Caco-2 (cell line): ENCODE measurements at regions not wholly inside any gene's neighbourhood (a gene's known extent, or its start where the extent isn't known, plus 50 kb on each side); places are given as distances from the start of the nearest gene placed in this dataset.

Experiments
- BruUV-seq: library from RNA; stranded (reverse); fragments of 400-500 nt; replicated peaks from 2 replicates; lab custom pipeline; 2021; lab: Mats Ljungman, UMichigan
- CTCF ChIA-PET: fragments of 300-600 bp; sonication (Branson Sonifier 250); formaldehyde crosslinking; loops from one replicate; lab custom pipeline; 2022; ENCODE audit warnings: antibody characterized with exemption; lab: Charles Lee
- POLR2A ChIA-PET: fragments of 300-600 bp; sonication (Branson Sonifier 250); formaldehyde crosslinking; loops from one replicate; lab custom pipeline; 2022; ENCODE audit warnings: antibody characterized with exemption; lab: Charles Lee
- DNase-seq, 2 experiments: peaks; one replicate each; pipeline versions ENCODE4 v3.0.0 to v3.0.0-alpha.2; 2020 to 2022
- H3K27me3 ChIP-seq: replicated peaks from 2 replicates; pipeline ENCODE4 v1.6.0; 2011; ENCODE audit warnings: low read length; ENCODE audit not compliant: control insufficient read depth, insufficient read depth
- H3K36me3 ChIP-seq: 2 replicates; pipeline ENCODE4 v1.5.1; 2011; ENCODE audit warnings: low read length; ENCODE audit not compliant: control insufficient read depth, insufficient read depth
- H3K4me1 ChIP-seq: fragments of 250-450 bp; sonication (Bioruptor Pico); 2 replicates; pipeline ENCODE4 v1.5.1; 2020; ENCODE audit warnings: mild to moderate bottlenecking
- H3K4me3 ChIP-seq: 2 replicates; pipeline ENCODE4 v1.5.1; 2011; ENCODE audit warnings: low read depth, mild to moderate bottlenecking, control low read depth, low read length
- H3K9me3 ChIP-seq: fragments of 250-450 bp; sonication (Bioruptor Pico); 2 replicates; pipeline ENCODE4 v1.5.1; 2020; ENCODE audit warnings: mild to moderate bottlenecking, moderate library complexity
- H3K27ac Mint-ChIP-seq: one replicate; pipeline ENCODE4 v1.8.0; 2022; ENCODE audit warnings: mixed read lengths; ENCODE audit not compliant: unreplicated experiment
- H3K27me3 Mint-ChIP-seq: one replicate; pipeline ENCODE4 v1.8.0; 2022; ENCODE audit warnings: mixed read lengths; ENCODE audit not compliant: insufficient read depth, unreplicated experiment
- H3K36me3 Mint-ChIP-seq: one replicate; pipeline ENCODE4 v1.8.0; 2022; ENCODE audit warnings: mild to moderate bottlenecking, mixed read lengths; ENCODE audit not compliant: insufficient read depth, unreplicated experiment
- H3K4me1 Mint-ChIP-seq: one replicate; pipeline ENCODE4 v1.8.0; 2022; ENCODE audit warnings: low read depth, mixed read lengths; ENCODE audit not compliant: unreplicated experiment
- H3K4me3 Mint-ChIP-seq: one replicate; pipeline ENCODE4 v1.8.0; 2022; ENCODE audit warnings: mild to moderate bottlenecking, moderate library complexity, mixed read lengths; ENCODE audit not compliant: unreplicated experiment
- H3K9me3 Mint-ChIP-seq: one replicate; pipeline ENCODE4 v1.8.0; 2022; ENCODE audit warnings: mixed read lengths; ENCODE audit not compliant: unreplicated experiment
- intact Hi-C: fragments of 100-400 bp; cut with micrococcal nuclease; formaldehyde crosslinking; loops from one replicate; pipeline ENCODE4 v1.10.0; 2022; ENCODE audit not compliant: unreplicated experiment
- TF ChIP-seq, protein P1 (sequence below), 2 experiments: fragments of 200-600 bp in 1 of 2; IDR thresholded peaks; 1 replicate in 1 of 2; 2 replicates in 1 of 2; pipeline versions ENCODE4 v1.5.1 to v1.8.0; 2011 to 2022; ENCODE audit warnings: antibody characterized with exemption in 1 of 2, control low read depth in 1 of 2, inconsistent platforms in 1 of 2, low read depth in 1 of 2, low read length in 1 of 2, mild to moderate bottlenecking in 1 of 2, moderate library complexity in 1 of 2; ENCODE audit not compliant: insufficient read depth in 1 of 2, severe bottlenecking in 1 of 2, unreplicated experiment in 1 of 2

DNA sequence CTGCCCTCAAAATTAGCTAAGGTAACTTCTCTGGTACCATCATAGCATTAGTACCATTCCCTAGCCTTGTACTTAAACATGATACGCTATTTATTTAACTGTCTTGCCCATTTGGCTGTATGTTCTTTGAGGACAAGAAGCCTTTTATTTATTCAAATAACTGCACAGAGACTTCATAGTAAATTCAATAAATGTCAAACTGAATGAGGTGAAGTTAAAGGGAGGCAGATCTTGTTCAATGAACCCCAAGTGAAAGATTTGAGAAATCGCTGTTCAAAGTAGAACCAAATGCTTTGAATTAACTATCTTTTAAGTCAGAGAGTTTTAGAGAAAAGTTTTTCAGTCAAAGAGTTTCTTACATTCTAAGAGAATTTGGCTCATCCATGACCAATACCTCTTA lies 203.6 kb downstream of the GXYLT1 start:
- no peak overlapping the region for H3K4me3 ChIP-seq
- H3K27me3 ChIP-seq: no peaks in the 10 kb centered on the region
- H3K4me1 ChIP-seq: no peaks in the 10 kb centered on the region
- Mint-ChIP-seq H3K27me3 (peaks cover 5% of the 10 kb centered on the region), H3K4me1 (no peaks in the 10 kb centered on the region), H3K36me3 (no peaks in the 10 kb centered on the region), H3K4me3 (no peak overlapping the region), H3K27ac (no peak overlapping the region), H3K9me3 (no peaks in the 10 kb centered on the region)
- no peaks in the 10 kb centered on the region for H3K36me3 ChIP-seq
- peaks cover 4% of the 10 kb centered on the region; the same call in 1 of the 2 replicates for H3K9me3 ChIP-seq
- intact Hi-C loops: no loop called here
- no TSS peak for BruUV-seq
- DNase-seq: no peak
- ChIA-PET CTCF (no interaction called here), POLR2A (no interaction called here)
- TF ChIP-seq, protein P1, sequence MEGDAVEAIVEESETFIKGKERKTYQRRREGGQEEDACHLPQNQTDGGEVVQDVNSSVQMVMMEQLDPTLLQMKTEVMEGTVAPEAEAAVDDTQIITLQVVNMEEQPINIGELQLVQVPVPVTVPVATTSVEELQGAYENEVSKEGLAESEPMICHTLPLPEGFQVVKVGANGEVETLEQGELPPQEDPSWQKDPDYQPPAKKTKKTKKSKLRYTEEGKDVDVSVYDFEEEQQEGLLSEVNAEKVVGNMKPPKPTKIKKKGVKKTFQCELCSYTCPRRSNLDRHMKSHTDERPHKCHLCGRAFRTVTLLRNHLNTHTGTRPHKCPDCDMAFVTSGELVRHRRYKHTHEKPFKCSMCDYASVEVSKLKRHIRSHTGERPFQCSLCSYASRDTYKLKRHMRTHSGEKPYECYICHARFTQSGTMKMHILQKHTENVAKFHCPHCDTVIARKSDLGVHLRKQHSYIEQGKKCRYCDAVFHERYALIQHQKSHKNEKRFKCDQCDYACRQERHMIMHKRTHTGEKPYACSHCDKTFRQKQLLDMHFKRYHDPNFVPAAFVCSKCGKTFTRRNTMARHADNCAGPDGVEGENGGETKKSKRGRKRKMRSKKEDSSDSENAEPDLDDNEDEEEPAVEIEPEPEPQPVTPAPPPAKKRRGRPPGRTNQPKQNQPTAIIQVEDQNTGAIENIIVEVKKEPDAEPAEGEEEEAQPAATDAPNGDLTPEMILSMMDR (IDR thresholded peaks at IDR 0.05; ENCODE audit: insufficient read depth in 1 of 2, low read depth in 1 of 2, low read length in 1 of 2, severe bottlenecking in 1 of 2, unreplicated experiment in 1 of 2): no peak

DNA sequence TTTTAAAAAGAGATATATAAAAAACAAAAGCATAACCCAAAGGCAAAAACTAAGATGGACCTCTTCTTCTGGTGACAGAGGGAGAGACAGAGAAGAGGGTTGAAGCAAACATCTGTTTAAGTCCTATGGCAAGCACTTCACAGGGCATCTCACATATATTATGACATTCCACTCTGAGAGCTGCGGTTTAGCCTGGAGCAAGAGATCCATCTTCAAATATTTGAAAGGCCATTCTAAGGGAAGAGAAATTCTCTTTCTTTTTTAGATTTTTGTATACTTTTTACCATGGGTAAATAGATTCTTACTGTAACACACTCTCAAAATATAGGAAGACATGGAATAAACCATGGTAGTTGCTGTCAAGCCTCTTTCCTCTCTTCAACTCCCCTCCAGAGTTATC lies 204.1 kb downstream of the GXYLT1 start:
- Mint-ChIP-seq H3K9me3 (no peaks in the 10 kb centered on the region), H3K4me3 (no peak overlapping the region), H3K4me1 (no peaks in the 10 kb centered on the region), H3K27ac (no peak overlapping the region), H3K27me3 (peaks cover 5% of the 10 kb centered on the region), H3K36me3 (no peaks in the 10 kb centered on the region)
- H3K9me3 ChIP-seq: no peaks in the 10 kb centered on the region
- no TSS peak for BruUV-seq
- no peaks in the 10 kb centered on the region for H3K36me3 ChIP-seq
- no peak for DNase-seq
- TF ChIP-seq, protein P1 (IDR thresholded peaks at IDR 0.05; ENCODE audit: insufficient read depth in 1 of 2, low read depth in 1 of 2, low read length in 1 of 2, severe bottlenecking in 1 of 2, unreplicated experiment in 1 of 2): no peak
- no peak overlapping the region for H3K4me3 ChIP-seq
- no peaks in the 10 kb centered on the region for H3K4me1 ChIP-seq
- POLR2A ChIA-PET: no interaction called here
- H3K27me3 ChIP-seq: no peaks in the 10 kb centered on the region
- intact Hi-C loops: no loop called here
- CTCF ChIA-PET: no interaction called here

DNA sequence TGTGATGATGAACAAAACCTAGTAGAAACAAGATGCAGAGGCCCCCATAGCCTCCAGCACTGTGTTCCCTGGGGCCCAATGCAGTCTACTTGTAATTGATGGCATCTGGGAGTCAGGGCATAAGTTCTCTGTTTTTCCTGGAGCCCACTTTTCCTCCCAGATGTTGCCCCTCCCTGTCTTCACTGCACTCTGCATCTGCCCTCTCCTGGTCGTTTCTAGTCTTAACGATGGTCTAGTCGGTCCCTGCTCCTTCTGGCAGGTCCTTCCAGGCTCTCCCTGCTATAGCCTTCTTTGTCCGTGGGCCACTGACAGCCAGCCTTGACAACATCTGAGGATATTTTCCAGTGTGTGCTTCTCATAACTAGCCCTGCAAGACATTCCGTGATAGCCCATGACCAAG lies 208.3 kb downstream of the GXYLT1 start:
- H3K4me1 Mint-ChIP-seq: peaks cover 7% of the 10 kb centered on the region
- Histone ChIP-seq H3K4me1 (no peaks in the 10 kb centered on the region), H3K4me3 (no peak overlapping the region), H3K27me3 (no peaks in the 10 kb centered on the region), H3K36me3 (no peaks in the 10 kb centered on the region), H3K9me3 (no peaks in the 10 kb centered on the region)
- DNase-seq: no peak
- no peak overlapping the region for H3K27ac Mint-ChIP-seq
- no peaks in the 10 kb centered on the region for H3K36me3 Mint-ChIP-seq
- TF ChIP-seq, protein P1 (IDR thresholded peaks at IDR 0.05; ENCODE audit: insufficient read depth in 1 of 2, low read depth in 1 of 2, low read length in 1 of 2, severe bottlenecking in 1 of 2, unreplicated experiment in 1 of 2): no peak
- H3K9me3 Mint-ChIP-seq: no peaks in the 10 kb centered on the region
- no peak overlapping the region for H3K4me3 Mint-ChIP-seq
- H3K27me3 Mint-ChIP-seq: peaks cover 20% of the 10 kb centered on the region
- intact Hi-C loops: no loop called here
- no TSS peak for BruUV-seq
- POLR2A ChIA-PET: no interaction called here
- CTCF ChIA-PET: no interaction called here
